Esophagus muscularis mucosa (tissue), 4 donors: ENCODE measurements at regions not wholly inside any gene's neighbourhood (a gene's known extent, or its start where the extent isn't known, plus 50 kb on each side); places are given as distances from the start of the nearest gene placed in this dataset.
A peak's percentile ranks its signal among the peaks of the same experiment; 100 is the strongest.

ENCODE experiments used
- DNase-seq: peaks from one replicate; pipeline ENCODE4 v3.0.0-alpha.2; 2017; ENCODE audit errors: extremely low spot score
- H3K27ac ChIP-seq, 4 donors: fragments of 200-600 bp; sonication (generic); replicated peaks in 1 of 4; 1 replicate in 3 of 4; 2 replicates in 1 of 4; pipeline ENCODE4 v1.5.1; 2016 to 2019; ENCODE audit warnings: mild to moderate bottlenecking in 1 of 4
- H3K27me3 ChIP-seq, 4 donors: fragments of 200-600 bp; sonication (generic); one replicate each; pipeline versions ENCODE4 v1.5.1 to v1.6.0; 2016 to 2019
- H3K36me3 ChIP-seq, 4 donors: fragments of 200-600 bp; sonication (generic); one replicate each; pipeline ENCODE4 v1.5.1; 2016 to 2019
- H3K4me1 ChIP-seq, 4 donors: fragments of 200-600 bp; sonication (generic); one replicate each; pipeline ENCODE4 v1.5.1; 2016 to 2019
- H3K4me3 ChIP-seq, 4 donors: fragments of 200-600 bp; sonication (generic); 1 replicate in 2 of 4; 2 replicates in 2 of 4; pipeline ENCODE4 v1.5.1; 2016 to 2019; ENCODE audit warnings: mild to moderate bottlenecking in 4 of 4, moderate library complexity in 1 of 4
- H3K9me3 ChIP-seq, 4 donors: fragments of 200-600 bp; sonication (generic); 1 replicate in 3 of 4; 2 replicates in 1 of 4; pipeline ENCODE4 v1.5.1; 2016 to 2019
- EP300 ChIP-seq: sonication (generic); formaldehyde crosslinking; IDR thresholded peaks from one replicate; pipeline ENCODE4 v1.6.1; 2017; ENCODE audit warnings: antibody characterized with exemption
- POLR2A ChIP-seq: fragments of 450-650 bp; IDR thresholded peaks from one replicate; pipeline ENCODE4 v1.6.1; 2017; ENCODE audit warnings: antibody characterized with exemption, moderate library complexity, mild to moderate bottlenecking, low read depth
- POLR2AphosphoS5 ChIP-seq, 2 donors: sonication (generic); formaldehyde crosslinking; IDR thresholded peaks; one replicate each; pipeline ENCODE4 v1.6.1; 2017; ENCODE audit warnings: antibody characterized with exemption in 2 of 2
- WGBS: methylation state at CpG from one replicate; pipeline ENCODE4 v1.1.5; 2018; 5-methylcytosine and 5-hydroxymethylcytosine counted together
- intact Hi-C: fragments of 100-400 bp; cut with DNase I; formaldehyde crosslinking; loops from one replicate; pipeline ENCODE4 v1.15.1; 2023
- TF ChIP-seq, protein P1 (sequence below), 3 experiments: fragments of 200-600 bp in 2 of 3; fragments of 450-650 bp in 1 of 3; sonication (generic) in 2 of 3; IDR thresholded peaks; one replicate each; pipeline ENCODE4 v1.5.1; 2017 to 2019; ENCODE audit warnings: antibody characterized with exemption in 3 of 3, mild to moderate bottlenecking in 2 of 3, moderate library complexity in 1 of 3

DNA sequence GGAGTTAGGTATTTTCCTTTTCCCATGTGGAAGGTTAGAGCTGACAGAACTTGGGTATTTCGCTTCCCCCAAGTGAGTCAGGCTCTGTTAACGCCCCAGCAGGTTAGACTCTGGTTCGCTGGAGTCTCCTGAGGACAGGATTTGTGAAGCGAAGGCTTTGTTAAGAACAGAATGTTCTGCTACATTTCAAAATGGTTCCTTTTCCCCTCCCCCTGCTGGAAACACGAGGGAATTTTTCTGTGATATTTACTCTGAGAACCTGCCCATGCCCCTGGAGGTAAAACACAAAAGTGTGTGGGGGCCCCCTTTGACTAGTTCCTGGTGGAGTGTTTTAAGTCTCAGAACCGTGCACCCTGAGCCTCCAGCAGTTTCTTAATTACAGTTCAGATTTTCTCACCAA, 731.4 kb upstream of the CITED2 start:
- Histone ChIP-seq H3K27me3 (no peaks in the 10 kb centered on the region), H3K9me3 (no peaks in the 10 kb centered on the region), H3K36me3 (no peaks in the 10 kb centered on the region), H3K4me3 (no peak overlapping the region), H3K27ac (no peak overlapping the region), H3K4me1 (no peaks in the 10 kb centered on the region)
- WGBS, result 80% methylated on average over 6 of the region's 6 CpGs
- no peak for DNase-seq
- TF ChIP-seq POLR2AphosphoS5 (IDR thresholded peaks at IDR 0.05) (no peak), EP300 (no peak)
- TF ChIP-seq, protein P1, sequence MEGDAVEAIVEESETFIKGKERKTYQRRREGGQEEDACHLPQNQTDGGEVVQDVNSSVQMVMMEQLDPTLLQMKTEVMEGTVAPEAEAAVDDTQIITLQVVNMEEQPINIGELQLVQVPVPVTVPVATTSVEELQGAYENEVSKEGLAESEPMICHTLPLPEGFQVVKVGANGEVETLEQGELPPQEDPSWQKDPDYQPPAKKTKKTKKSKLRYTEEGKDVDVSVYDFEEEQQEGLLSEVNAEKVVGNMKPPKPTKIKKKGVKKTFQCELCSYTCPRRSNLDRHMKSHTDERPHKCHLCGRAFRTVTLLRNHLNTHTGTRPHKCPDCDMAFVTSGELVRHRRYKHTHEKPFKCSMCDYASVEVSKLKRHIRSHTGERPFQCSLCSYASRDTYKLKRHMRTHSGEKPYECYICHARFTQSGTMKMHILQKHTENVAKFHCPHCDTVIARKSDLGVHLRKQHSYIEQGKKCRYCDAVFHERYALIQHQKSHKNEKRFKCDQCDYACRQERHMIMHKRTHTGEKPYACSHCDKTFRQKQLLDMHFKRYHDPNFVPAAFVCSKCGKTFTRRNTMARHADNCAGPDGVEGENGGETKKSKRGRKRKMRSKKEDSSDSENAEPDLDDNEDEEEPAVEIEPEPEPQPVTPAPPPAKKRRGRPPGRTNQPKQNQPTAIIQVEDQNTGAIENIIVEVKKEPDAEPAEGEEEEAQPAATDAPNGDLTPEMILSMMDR (IDR thresholded peaks at IDR 0.05), result peak in 1 of 3 experiments; percentile 35
- intact Hi-C loops, result no loop called here

DNA sequence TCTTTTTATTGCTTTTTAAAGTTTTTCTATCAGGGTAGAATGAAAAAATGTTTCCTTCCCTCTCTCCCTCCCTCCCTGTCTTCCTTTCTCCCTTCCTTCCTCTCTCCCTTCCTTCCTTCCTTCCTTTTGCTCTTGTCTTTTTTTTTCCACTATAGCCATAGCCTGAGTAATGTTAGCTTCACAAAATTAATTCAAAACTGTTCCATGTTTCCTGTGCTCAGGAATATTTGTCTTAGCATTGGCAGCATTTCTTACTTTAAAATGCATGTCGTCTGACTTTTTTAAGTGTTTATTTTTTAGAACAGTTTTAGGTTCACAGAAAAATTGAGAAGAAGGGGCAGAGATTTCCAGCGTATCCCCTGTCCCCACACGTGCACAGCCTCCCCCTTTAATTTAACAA, 730.8 kb upstream of the CITED2 start:
- TF ChIP-seq POLR2AphosphoS5 (IDR thresholded peaks at IDR 0.05), result no peak
- TF ChIP-seq POLR2A, result no peak
- no peak for TF ChIP-seq EP300
- TF ChIP-seq, protein P1 (IDR thresholded peaks at IDR 0.05), result no peak
- intact Hi-C loops, result no loop called here
- no peak for DNase-seq
- Histone ChIP-seq H3K4me3 (no peak overlapping the region), H3K4me1 (no peaks in the 10 kb centered on the region), H3K36me3 (no peaks in the 10 kb centered on the region), H3K27ac (no peak overlapping the region), H3K9me3 (no peaks in the 10 kb centered on the region), H3K27me3 (no peaks in the 10 kb centered on the region)
- WGBS, result 66% methylated on average over 3 of the region's 3 CpGs

DNA sequence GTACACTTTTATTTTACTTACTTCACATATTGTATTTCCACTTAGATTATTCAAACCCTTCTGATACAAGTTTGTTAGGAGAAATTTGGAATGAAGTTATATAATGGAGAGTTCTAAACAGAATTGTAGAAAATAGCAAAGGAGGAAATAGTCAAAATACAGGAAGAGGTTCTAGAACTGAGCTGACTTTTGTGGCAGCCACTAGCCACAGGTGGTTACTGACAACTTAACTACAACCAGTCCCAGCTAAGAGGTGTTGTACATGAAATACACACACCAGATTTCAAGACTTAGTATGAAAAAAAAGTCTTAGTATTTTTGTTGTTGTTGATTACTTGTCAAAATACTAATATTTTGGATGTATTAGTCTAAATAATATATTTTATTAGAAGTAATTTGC, 727.4 kb upstream of the CITED2 start:
- TF ChIP-seq, protein P1 (IDR thresholded peaks at IDR 0.05), result no peak
- TF ChIP-seq EP300 (no peak), POLR2AphosphoS5 (IDR thresholded peaks at IDR 0.05) (no peak), POLR2A (no peak)
- intact Hi-C loops, result no loop called here
- Histone ChIP-seq H3K4me3 (no peak overlapping the region), H3K36me3 (no peaks in the 10 kb centered on the region), H3K27ac (no peak overlapping the region), H3K27me3 (no peaks in the 10 kb centered on the region), H3K4me1 (peaks cover 0 to 11% (median 4%) of the 10 kb centered on the region in 4 donors), H3K9me3 (no peaks in the 10 kb centered on the region)
- DNase-seq, result no peak

DNA sequence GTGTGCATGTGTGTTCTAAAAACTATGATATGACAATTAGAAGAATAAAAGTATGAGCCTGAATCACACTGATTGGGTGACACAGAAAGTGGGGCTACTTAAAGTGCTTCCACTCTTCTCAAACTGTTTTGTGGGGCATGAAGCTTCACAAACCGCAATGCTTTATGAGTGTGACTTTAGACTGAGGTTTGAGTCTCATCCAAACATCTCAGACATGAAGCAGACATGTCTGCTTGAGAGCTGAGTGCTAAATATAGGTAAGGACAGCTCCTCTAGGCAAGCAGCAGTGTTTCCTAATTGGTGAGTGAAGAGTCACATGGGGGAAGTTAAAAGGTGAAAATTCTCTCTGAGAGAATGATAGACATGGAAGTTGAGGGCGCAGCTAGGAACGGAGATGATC, 726.9 kb upstream of the CITED2 start:
- no peak for DNase-seq

DNA sequence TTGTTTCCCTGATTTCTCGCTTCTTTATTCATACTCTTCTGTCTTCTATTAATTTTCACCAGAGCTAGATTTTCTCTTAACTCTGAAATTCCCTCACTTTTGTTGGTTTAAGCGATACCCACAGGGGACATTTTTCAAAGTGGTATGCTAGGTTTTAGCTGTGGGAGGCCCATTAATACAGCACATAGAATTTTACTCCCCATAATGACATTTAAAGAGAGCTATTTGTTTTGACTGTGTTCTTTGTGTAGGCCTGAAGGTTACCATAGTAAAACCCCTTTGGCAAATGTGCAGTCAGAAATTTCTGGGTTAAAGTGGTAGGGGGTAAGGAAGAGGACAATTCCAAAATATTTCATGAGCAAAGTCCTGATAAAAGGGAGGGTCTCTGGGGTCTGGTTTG, 721.1 kb upstream of the CITED2 start:
- Histone ChIP-seq H3K27me3 (no peaks in the 10 kb centered on the region), H3K27ac (no peak overlapping the region), H3K9me3 (no peaks in the 10 kb centered on the region), H3K4me3 (no peak overlapping the region), H3K36me3 (no peaks in the 10 kb centered on the region), H3K4me1 (peaks cover 0 to 11% (median 4%) of the 10 kb centered on the region in 4 donors)
- no peak for TF ChIP-seq POLR2A
- TF ChIP-seq, protein P1 (IDR thresholded peaks at IDR 0.05), result no peak
- TF ChIP-seq POLR2AphosphoS5 (IDR thresholded peaks at IDR 0.05), result no peak
- TF ChIP-seq EP300, result no peak
- intact Hi-C loops, result no loop called here
- WGBS, result 94% methylated on average over 2 of the region's 2 CpGs
- DNase-seq, result no peak

More for the DNA sequence above, 726.9 kb upstream of the CITED2 start:
- H3K4me3 ChIP-seq, result no peak overlapping the region
- TF ChIP-seq, protein P1 (IDR thresholded peaks at IDR 0.05), result no peak
- no peak for TF ChIP-seq POLR2AphosphoS5 (IDR thresholded peaks at IDR 0.05)
- no peak for TF ChIP-seq POLR2A
- no peak for TF ChIP-seq EP300
- no peaks in the 10 kb centered on the region for H3K9me3 ChIP-seq
- no peaks in the 10 kb centered on the region for H3K36me3 ChIP-seq
- intact Hi-C loops, result no loop called here
- no peaks in the 10 kb centered on the region for H3K27me3 ChIP-seq
- H3K4me1 ChIP-seq, result peaks cover 0 to 11% (median 4%) of the 10 kb centered on the region in 4 donors
- WGBS, result 92% methylated on average over 3 of the region's 3 CpGs
- no peak overlapping the region for H3K27ac ChIP-seq
